DMS53 (cell line): ENCODE measurements at regions not wholly inside any gene's neighbourhood (a gene's known extent, or its start where the extent isn't known, plus 50 kb on each side); places are given as distances from the start of the nearest gene placed in this dataset.

Experiments
- DNase-seq: peaks from one replicate; lab custom pipeline; 2025; lab: John Stamatoyannopoulos, UW

- peak; percentile 89 for DNase-seq
These were observed 151.3 kb downstream of the ETS2 start for GRCh38 chr21:38956856-38957571.

- no peak for DNase-seq
These were observed 150.8 kb downstream of the ETS2 start for GRCh38 chr21:38956521-38956855.

- peak; percentile 42 for DNase-seq
These were observed 150.3 kb downstream of the ETS2 start for GRCh38 chr21:38956007-38956406.

GRCh38 chr21:38955495-38955894 lies 149.8 kb downstream of the ETS2 start:
- DNase-seq = peak; percentile 83

GRCh38 chr21:38954588-38955004 lies 148.9 kb downstream of the ETS2 start:
- peak; percentile 97 for DNase-seq

- DNase-seq = no peak
These were observed 147.8 kb downstream of the ETS2 start for GRCh38 chr21:38953516-38953915.

- DNase-seq = peak; percentile 63
These were observed 147.2 kb downstream of the ETS2 start for GRCh38 chr21:38952890-38953289.

GRCh38 chr21:38951095-38951730 lies 145.5 kb downstream of the ETS2 start:
- peak; percentile 15 for DNase-seq

- peak; percentile 70 for DNase-seq
These were observed 144.8 kb downstream of the ETS2 start for GRCh38 chr21:38950435-38951094.

GRCh38 chr21:38949070-38949380 lies 143.3 kb downstream of the ETS2 start:
- DNase-seq = no peak

- DNase-seq = no peak
These were observed 142.8 kb downstream of the ETS2 start for GRCh38 chr21:38948377-38949069.

GRCh38 chr21:38945545-38946245 lies 140.0 kb downstream of the ETS2 start:
- no peak for DNase-seq

- no peak for DNase-seq
These were observed 139.2 kb downstream of the ETS2 start for GRCh38 chr21:38944903-38945302.

- no peak for DNase-seq
These were observed 138.7 kb downstream of the ETS2 start for GRCh38 chr21:38944402-38944801.

- peak; percentile 65 for DNase-seq
These were observed 137.1 kb downstream of the ETS2 start for GRCh38 chr21:38942748-38943211.

GRCh38 chr21:38938769-38939168 lies 133.0 kb downstream of the ETS2 start:
- DNase-seq = no peak

GRCh38 chr21:38938343-38938742 lies 132.6 kb downstream of the ETS2 start:
- peak; percentile 84 for DNase-seq

- DNase-seq = no peak
These were observed 132.1 kb downstream of the ETS2 start for GRCh38 chr21:38937844-38938243.

- no peak for DNase-seq
These were observed 131.6 kb downstream of the ETS2 start for GRCh38 chr21:38937286-38937790.

GRCh38 chr21:38936240-38936639 lies 130.5 kb downstream of the ETS2 start:
- DNase-seq = no peak

GRCh38 chr21:38933731-38934130 lies 128.0 kb downstream of the ETS2 start:
- DNase-seq = no peak

GRCh38 chr21:38931291-38931690 lies 125.6 kb downstream of the ETS2 start:
- DNase-seq = no peak
